T-helper 2 cell treated with Interferon-gamma antibody and Interleukin-4, amounts not matched to agents 100 ng/mL and 5 ng/mL, for 36 hours (primary cell): ENCODE measurements at regions not wholly inside any gene's neighbourhood (a gene's known extent, or its start where the extent isn't known, plus 50 kb on each side); places are given as distances from the start of the nearest gene placed in this dataset.

Source experiments
- intact Hi-C: fragments of 100-400 bp; cut with micrococcal nuclease; formaldehyde crosslinking; loops from one replicate; pipeline ENCODE4 v1.15.1; 2023

DNA sequence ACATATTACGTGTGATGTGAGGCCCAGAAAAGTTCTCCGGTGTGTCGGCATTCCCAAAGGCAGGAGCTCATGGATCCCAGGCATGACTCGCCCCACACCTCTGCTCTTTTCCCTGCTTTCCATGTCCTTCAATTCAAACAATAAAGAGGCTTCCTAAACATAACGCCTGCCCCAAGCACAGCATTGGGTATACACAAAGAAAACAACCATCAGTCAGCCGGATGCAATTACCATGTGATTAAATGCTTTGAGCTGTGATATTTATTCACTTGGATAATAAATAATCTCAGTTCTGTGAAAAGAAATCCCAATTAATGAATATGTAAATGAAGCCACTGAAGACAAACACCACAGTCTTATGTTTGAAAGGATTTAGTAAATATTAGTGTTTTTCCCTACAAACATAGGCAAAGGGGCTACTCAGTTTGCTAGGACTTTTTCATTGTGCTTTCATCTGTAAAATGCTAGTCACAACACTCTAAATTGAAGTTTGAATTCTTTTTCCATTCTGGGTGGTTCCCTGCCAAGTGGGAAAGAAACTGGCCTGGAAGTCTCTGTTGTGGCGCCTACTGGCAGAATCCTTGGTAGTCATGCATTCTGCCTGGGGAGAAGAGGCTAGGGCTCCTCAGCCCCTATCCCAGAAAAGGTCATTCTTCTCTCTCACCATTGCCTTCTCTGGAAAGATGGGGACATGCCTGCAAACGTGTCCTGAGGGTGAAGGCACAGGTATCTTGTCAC is 144.7 kb downstream of the COL6A3 start:
- intact Hi-C loops = no loop called here

DNA sequence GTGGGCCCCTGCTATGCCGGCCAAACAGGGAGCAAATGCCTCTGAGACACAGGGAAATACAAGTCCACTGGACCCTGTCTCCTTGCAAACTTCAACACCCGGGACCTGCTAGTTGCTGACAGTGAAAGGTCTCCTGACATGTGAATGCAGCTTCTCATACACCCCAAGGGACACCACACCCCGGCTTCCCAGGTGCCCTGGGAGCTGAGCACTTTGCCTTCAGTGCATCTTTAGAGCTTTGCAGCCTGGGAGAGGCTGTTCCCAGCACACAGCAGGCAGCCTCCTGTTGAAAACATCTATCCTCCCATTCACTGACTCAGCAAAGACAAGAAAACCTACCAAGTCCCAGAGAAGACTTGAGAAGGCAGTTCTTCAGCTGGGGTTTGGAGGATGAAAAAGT is 143.4 kb downstream of the COL6A3 start:
- intact Hi-C loops = no loop called here

GRCh38 chr2:237271698-237272652 is 142.0 kb downstream of the COL6A3 start:
- intact Hi-C loops = no loop called here
